H9 (cell line): ENCODE measurements at regions not wholly inside any gene's neighbourhood (a gene's known extent, or its start where the extent isn't known, plus 50 kb on each side); places are given as distances from the start of the nearest gene placed in this dataset.

Source experiments
- DNase-seq: peaks from one replicate; pipeline ENCODE4 v3.0.0-alpha.2; 2017
- H2AFZ ChIP-seq: one replicate; pipeline ENCODE4 v1.6.1; 2013; ENCODE audit warnings: mild to moderate bottlenecking, low read length, control low read depth, moderate library complexity
- H2AK5ac ChIP-seq: 2 replicates; pipeline ENCODE4 v1.6.1; 2013; ENCODE audit warnings: low read length, control low read depth, mixed read lengths; ENCODE audit not compliant: insufficient read length
- H2BK120ac ChIP-seq: one replicate; pipeline ENCODE4 v1.6.1; 2013; ENCODE audit warnings: low read depth, mild to moderate bottlenecking, low read length, control low read depth, inconsistent platforms; ENCODE audit not compliant: poor library complexity, severe bottlenecking
- H2BK12ac ChIP-seq: 2 replicates; pipeline ENCODE4 v1.6.1; 2013; ENCODE audit warnings: low read length, control low read depth, mixed read lengths, low read depth; ENCODE audit not compliant: insufficient read length
- H2BK15ac ChIP-seq: 2 replicates; pipeline ENCODE4 v1.6.1; 2013; ENCODE audit warnings: low read depth, low read length, control low read depth
- H2BK20ac ChIP-seq: one replicate; pipeline ENCODE4 v1.6.1; 2013; ENCODE audit warnings: low read depth, mild to moderate bottlenecking, low read length, control low read depth, inconsistent platforms; ENCODE audit not compliant: poor library complexity, severe bottlenecking
- H2BK5ac ChIP-seq: 2 replicates; pipeline ENCODE4 v1.6.1; 2013; ENCODE audit warnings: low read length, control low read depth, mixed read lengths; ENCODE audit not compliant: insufficient read length
- H3K14ac ChIP-seq: 2 replicates; pipeline ENCODE4 v1.6.1; 2013; ENCODE audit warnings: low read length, control low read depth; ENCODE audit not compliant: insufficient read depth
- H3K18ac ChIP-seq: 2 replicates; pipeline ENCODE4 v1.6.1; 2013; ENCODE audit warnings: low read depth, mild to moderate bottlenecking, mixed read lengths, low read length, control low read depth; ENCODE audit not compliant: insufficient read length
- H3K23ac ChIP-seq: 2 replicates; pipeline ENCODE4 v1.6.1; 2013; ENCODE audit warnings: low read length, control low read depth, mixed read lengths, low read depth; ENCODE audit not compliant: insufficient read length
- H3K23me2 ChIP-seq: 2 replicates; pipeline ENCODE4 v1.6.1; 2013; ENCODE audit warnings: low read depth, mild to moderate bottlenecking, mixed read lengths, low read length, control low read depth; ENCODE audit not compliant: insufficient read length, poor library complexity, severe bottlenecking
- H3K27ac ChIP-seq: 2 replicates; pipeline ENCODE4 v1.5.1; 2013; ENCODE audit warnings: low read length, control low read depth, mixed read lengths, low read depth; ENCODE audit not compliant: insufficient read length
- H3K27me3 ChIP-seq: 2 replicates; pipeline ENCODE4 v1.6.1; 2013; ENCODE audit warnings: low read length, control low read depth, inconsistent platforms; ENCODE audit not compliant: insufficient read depth
- H3K4ac ChIP-seq: 2 replicates; pipeline ENCODE4 v1.6.1; 2013; ENCODE audit warnings: low read depth, mild to moderate bottlenecking, control low read depth, inconsistent platforms, low read length, moderate library complexity
- H3K4me1 ChIP-seq: 2 replicates; pipeline ENCODE4 v1.6.1; 2013; ENCODE audit warnings: low read length, control low read depth, inconsistent platforms; ENCODE audit not compliant: insufficient read depth
- H3K4me2 ChIP-seq: 2 replicates; pipeline ENCODE4 v1.6.1; 2013; ENCODE audit warnings: low read length, control low read depth, mixed read lengths; ENCODE audit not compliant: insufficient read length, insufficient read depth
- H3K56ac ChIP-seq: 2 replicates; pipeline ENCODE4 v1.6.1; 2013; ENCODE audit warnings: low read depth, mild to moderate bottlenecking, mixed read lengths, low read length, control low read depth; ENCODE audit not compliant: insufficient read length
- H3K79me1 ChIP-seq: 2 replicates; pipeline ENCODE4 v1.6.1; 2013; ENCODE audit warnings: low read depth, mild to moderate bottlenecking, moderate library complexity, low read length, control low read depth, inconsistent platforms; ENCODE audit not compliant: insufficient read depth, poor library complexity, severe bottlenecking
- H3K79me2 ChIP-seq: 2 replicates; pipeline ENCODE4 v1.6.1; 2013; ENCODE audit warnings: low read length, control low read depth, inconsistent platforms; ENCODE audit not compliant: insufficient read depth
- H3K9ac ChIP-seq: 2 replicates; pipeline ENCODE4 v1.6.1; 2013; ENCODE audit warnings: low read length, control low read depth, mixed read lengths; ENCODE audit not compliant: insufficient read length; ENCODE audit errors: extremely low read depth
- H3K9me3 ChIP-seq: one replicate; pipeline ENCODE4 v1.6.1; 2013; ENCODE audit warnings: low read depth, low read length, inconsistent platforms; ENCODE audit not compliant: control insufficient read depth
- H3T11ph ChIP-seq: one replicate; pipeline ENCODE4 v1.6.1; 2013; ENCODE audit warnings: mild to moderate bottlenecking, low read length, control low read depth, inconsistent platforms
- H4K20me1 ChIP-seq: one replicate; pipeline ENCODE4 v1.6.1; 2013; ENCODE audit not compliant: control insufficient read depth, insufficient read length, insufficient read depth
- H4K5ac ChIP-seq: 2 replicates; pipeline ENCODE4 v1.6.1; 2013; ENCODE audit warnings: low read depth, mild to moderate bottlenecking, mixed read lengths, low read length, control low read depth; ENCODE audit not compliant: insufficient read length
- H4K8ac ChIP-seq: replicated peaks from 2 replicates; pipeline ENCODE4 v1.6.1; 2013; ENCODE audit warnings: low read length, control low read depth, mixed read lengths, low read depth; ENCODE audit not compliant: insufficient read length
- H4K91ac ChIP-seq: 2 replicates; pipeline ENCODE4 v1.6.1; 2013; ENCODE audit warnings: low read depth, mild to moderate bottlenecking, moderate library complexity, mixed read lengths, low read length, control low read depth; ENCODE audit not compliant: insufficient read length
- H3K27ac Mint-ChIP-seq, 3 experiments: 2 replicates in 2 of 3; 3 replicates in 1 of 3; pipeline ENCODE4 v1.8.0; 2020 to 2021; ENCODE audit warnings: mixed read lengths in 3 of 3, mild to moderate bottlenecking in 1 of 3, moderate library complexity in 1 of 3
- H3K27me3 Mint-ChIP-seq: 2 replicates; pipeline ENCODE4 v1.8.0; 2021; ENCODE audit warnings: low read depth, mild to moderate bottlenecking, moderate library complexity, mixed read lengths
- H3K36me3 Mint-ChIP-seq, 3 experiments: 2 replicates in 2 of 3; 3 replicates in 1 of 3; pipeline ENCODE4 v1.8.0; 2020 to 2021; ENCODE audit warnings: low read depth in 3 of 3, mixed read lengths in 3 of 3; ENCODE audit not compliant: insufficient read depth in 1 of 3
- H3K4me1 Mint-ChIP-seq, 2 experiments: 2 replicates each; pipeline ENCODE4 v1.8.0; 2020; ENCODE audit warnings: mixed read lengths in 2 of 2
- H3K4me3 Mint-ChIP-seq, 2 experiments: 2 replicates in 1 of 2; 3 replicates in 1 of 2; pipeline ENCODE4 v1.8.0; 2020 to 2021; ENCODE audit warnings: mild to moderate bottlenecking in 2 of 2, mixed read lengths in 2 of 2, moderate library complexity in 1 of 2
- H3K9me3 Mint-ChIP-seq, 2 experiments: 2 replicates in 1 of 2; 3 replicates in 1 of 2; pipeline ENCODE4 v1.8.0; 2020; ENCODE audit warnings: mild to moderate bottlenecking in 2 of 2, mixed read lengths in 2 of 2, moderate library complexity in 1 of 2
- WGBS: extraction: QIAGEN DNeasy Blood & Tissue Kit; methylation state at CpG from one replicate; pipeline ENCODE4 v1.1.7; 2013; ENCODE audit warnings: missing lambda C conversion rate, low lambda C conversion rate, mixed read lengths; ENCODE audit not compliant: insufficient read length; ENCODE audit errors: extremely low coverage; 5-methylcytosine and 5-hydroxymethylcytosine counted together
- TF ChIP-seq, protein P1 (sequence below): fragments of 200-600 bp; sonication (generic); conservative IDR thresholded peaks from 3 replicates; pipeline ENCODE4 v1.8.0; 2021; ENCODE audit warnings: antibody characterized with exemption, mild to moderate bottlenecking

DNA sequence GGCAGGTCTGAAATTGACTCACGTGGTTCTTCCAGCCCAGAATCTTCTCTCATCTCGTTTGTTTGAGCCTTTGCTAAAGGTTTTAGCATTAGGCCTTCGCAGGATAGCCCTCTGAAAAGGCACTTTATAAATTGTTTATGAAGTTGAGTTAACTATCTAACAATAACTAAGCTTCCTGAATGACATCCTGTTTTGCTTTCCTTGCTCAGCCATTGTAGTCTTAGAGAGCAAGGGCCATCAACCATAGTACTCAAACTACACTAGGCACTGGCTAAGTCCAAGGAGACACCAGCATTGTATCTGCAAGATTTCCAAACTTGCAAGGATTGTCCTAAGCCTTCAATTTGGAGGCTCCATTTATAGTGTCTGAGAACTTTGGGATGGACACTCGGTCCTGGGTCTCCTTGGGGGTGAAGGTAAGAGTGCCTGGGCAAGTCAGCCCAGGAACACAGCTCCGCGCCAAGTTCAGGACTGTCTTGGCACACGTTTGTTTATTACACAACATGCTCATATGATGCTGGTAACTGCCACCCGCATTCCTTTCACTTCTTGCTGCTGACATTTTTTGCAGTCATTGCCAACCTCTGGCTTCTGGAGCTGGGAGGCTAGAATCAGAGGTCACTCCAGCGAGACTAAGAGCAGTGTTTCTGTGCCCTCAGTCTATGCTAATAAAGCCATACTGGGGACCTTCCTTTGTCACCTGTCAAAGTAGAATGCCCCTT is 151.1 kb downstream of the ESM1 start:
- no peak overlapping the region for H2BK12ac ChIP-seq
- Mint-ChIP-seq H3K27ac (no peak overlapping the region), H3K9me3 (no peaks in the 10 kb centered on the region), H3K4me3 (no peak overlapping the region), H3K27me3 (peaks cover 3% of the 10 kb centered on the region), H3K4me1 (no peaks in the 10 kb centered on the region), H3K36me3 (no peaks in the 10 kb centered on the region)
- H3K18ac ChIP-seq: no peak overlapping the region
- H3K27ac ChIP-seq: no peak overlapping the region
- no peaks in the 10 kb centered on the region for H3K9me3 ChIP-seq
- no peaks in the 10 kb centered on the region for H3K23me2 ChIP-seq
- no peak overlapping the region for H3K23ac ChIP-seq
- H4K20me1 ChIP-seq: no peaks in the 10 kb centered on the region
- H3K14ac ChIP-seq: no peak overlapping the region
- H3K79me2 ChIP-seq: no peaks in the 10 kb centered on the region
- TF ChIP-seq, protein P1, sequence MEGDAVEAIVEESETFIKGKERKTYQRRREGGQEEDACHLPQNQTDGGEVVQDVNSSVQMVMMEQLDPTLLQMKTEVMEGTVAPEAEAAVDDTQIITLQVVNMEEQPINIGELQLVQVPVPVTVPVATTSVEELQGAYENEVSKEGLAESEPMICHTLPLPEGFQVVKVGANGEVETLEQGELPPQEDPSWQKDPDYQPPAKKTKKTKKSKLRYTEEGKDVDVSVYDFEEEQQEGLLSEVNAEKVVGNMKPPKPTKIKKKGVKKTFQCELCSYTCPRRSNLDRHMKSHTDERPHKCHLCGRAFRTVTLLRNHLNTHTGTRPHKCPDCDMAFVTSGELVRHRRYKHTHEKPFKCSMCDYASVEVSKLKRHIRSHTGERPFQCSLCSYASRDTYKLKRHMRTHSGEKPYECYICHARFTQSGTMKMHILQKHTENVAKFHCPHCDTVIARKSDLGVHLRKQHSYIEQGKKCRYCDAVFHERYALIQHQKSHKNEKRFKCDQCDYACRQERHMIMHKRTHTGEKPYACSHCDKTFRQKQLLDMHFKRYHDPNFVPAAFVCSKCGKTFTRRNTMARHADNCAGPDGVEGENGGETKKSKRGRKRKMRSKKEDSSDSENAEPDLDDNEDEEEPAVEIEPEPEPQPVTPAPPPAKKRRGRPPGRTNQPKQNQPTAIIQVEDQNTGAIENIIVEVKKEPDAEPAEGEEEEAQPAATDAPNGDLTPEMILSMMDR: no peak
- no peak overlapping the region for H3K4me2 ChIP-seq
- no peak for DNase-seq
- H3K27me3 ChIP-seq: no peaks in the 10 kb centered on the region
- H4K8ac ChIP-seq: no peak overlapping the region
- H2BK15ac ChIP-seq: no peak overlapping the region
- no peak overlapping the region for H4K91ac ChIP-seq
- H3K79me1 ChIP-seq: no peaks in the 10 kb centered on the region
- H4K5ac ChIP-seq: no peak overlapping the region
- WGBS: no CpG with 5 or more reads among the region's 9 CpGs
- no peak overlapping the region for H3K9ac ChIP-seq
- no peak overlapping the region for H2BK120ac ChIP-seq
- H3K4me1 ChIP-seq: no peaks in the 10 kb centered on the region
- H2BK20ac ChIP-seq: no peak overlapping the region
- H3T11ph ChIP-seq: no peak overlapping the region
- H3K56ac ChIP-seq: no peak overlapping the region
- no peak overlapping the region for H3K4ac ChIP-seq
- H2AFZ ChIP-seq: no peak overlapping the region
- H2AK5ac ChIP-seq: no peak overlapping the region
- no peak overlapping the region for H2BK5ac ChIP-seq
